ENCODE measurements at regions not wholly inside any gene's neighbourhood (a gene's known extent, or its start where the extent isn't known, plus 50 kb on each side); places are given as distances from the start of the nearest gene placed in this dataset.

GRCh38 chr1:234706931-234707330, 97.0 kb upstream of the IRF2BP2 start:
- intact Hi-C loops (cut with micrococcal nuclease), result no loop called here
- no peak overlapping the region for H3K9ac ChIP-seq (ENCODE audit: low read length)
- no peak for ATAC-seq (ENCODE audit: low read depth)
- WGBS (ENCODE audit: insufficient coverage), result no CpG with 5 or more reads among the region's 1 CpG
- H2AFZ ChIP-seq (ENCODE audit: insufficient read depth, low read depth, low read length, poor library complexity, severe bottlenecking), result no peak overlapping the region
- no peak overlapping the region for H3K27ac ChIP-seq (ENCODE audit: low read length in 2 of 2)
- no peaks in the 10 kb centered on the region for H3K4me1 ChIP-seq (ENCODE audit: control insufficient read depth in 2 of 2, insufficient read depth in 2 of 2, low read length in 2 of 2)
- H3K4me3 Mint-ChIP-seq, result no peak overlapping the region
- H3K9me3 Mint-ChIP-seq (ENCODE audit: insufficient read depth), result no peaks in the 10 kb centered on the region
- no peaks in the 10 kb centered on the region for H3K27me3 ChIP-seq (replicated peaks in 1 of 4; ENCODE audit: control extremely low read depth in 1 of 4, control insufficient read depth in 3 of 4, insufficient read depth in 4 of 4, low read length in 3 of 4)
- no peak overlapping the region for H3K27ac Mint-ChIP-seq
- no peaks in the 10 kb centered on the region for H3K36me3 ChIP-seq (replicated peaks in 1 of 2; ENCODE audit: control extremely low read depth in 1 of 2, control insufficient read depth in 1 of 2, extremely low read depth in 1 of 2, insufficient read depth in 2 of 2, low read length in 1 of 2)
- POLR2A ChIA-PET, result no interaction called here
- H3K4me3 ChIP-seq (ENCODE audit: control extremely low read depth in 1 of 5, extremely low read depth in 1 of 5, insufficient read depth in 1 of 5, low read depth in 2 of 5, low read length in 4 of 5), result no peak overlapping the region
- H3K79me2 ChIP-seq (ENCODE audit: control insufficient read depth, insufficient read depth, low read length), result no peaks in the 10 kb centered on the region
- H3K27me3 Mint-ChIP-seq, result no peaks in the 10 kb centered on the region
- H4K20me1 ChIP-seq (ENCODE audit: control insufficient read depth, insufficient read depth, low read length, poor library complexity, severe bottlenecking), result no peaks in the 10 kb centered on the region
- H3K4me2 ChIP-seq (replicated peaks; ENCODE audit: low read depth, low read length, poor library complexity, severe bottlenecking), result no peak overlapping the region
- no peak for DNase-seq
- TF ChIP-seq CTCF (IDR thresholded peaks at IDR 0.05) (no peak), EZH2 (IDR thresholded peaks at IDR 0.05; ENCODE audit: borderline replicate concordance, insufficient read depth, low read depth, low read length, poor library complexity, severe bottlenecking) (no peak)
- H3K4me1 Mint-ChIP-seq, result no peaks in the 10 kb centered on the region
- H3K9me3 ChIP-seq (ENCODE audit: control extremely low read depth in 1 of 3, control insufficient read depth in 2 of 3, insufficient read depth in 1 of 3, low read length in 2 of 3), result no peaks in the 10 kb centered on the region
- CTCF ChIA-PET, result no interaction called here

GRCh38 chr1:234706199-234706598, 96.2 kb upstream of the IRF2BP2 start:
- no peak for TF ChIP-seq EZH2 (IDR thresholded peaks at IDR 0.05; ENCODE audit: borderline replicate concordance, insufficient read depth, low read depth, low read length, poor library complexity, severe bottlenecking)
- Histone ChIP-seq H3K27me3 (replicated peaks in 1 of 4; ENCODE audit: control extremely low read depth in 1 of 4, control insufficient read depth in 3 of 4, insufficient read depth in 4 of 4, low read length in 3 of 4) (no peaks in the 10 kb centered on the region), H3K36me3 (replicated peaks in 1 of 2; ENCODE audit: control extremely low read depth in 1 of 2, control insufficient read depth in 1 of 2, extremely low read depth in 1 of 2, insufficient read depth in 2 of 2, low read length in 1 of 2) (no peaks in the 10 kb centered on the region), H3K4me1 (ENCODE audit: control insufficient read depth in 2 of 2, insufficient read depth in 2 of 2, low read length in 2 of 2) (no peaks in the 10 kb centered on the region), H4K20me1 (ENCODE audit: control insufficient read depth, insufficient read depth, low read length, poor library complexity, severe bottlenecking) (no peaks in the 10 kb centered on the region), H3K27ac (ENCODE audit: low read length in 2 of 2) (no peak overlapping the region), H3K4me2 (replicated peaks; ENCODE audit: low read depth, low read length, poor library complexity, severe bottlenecking) (no peak overlapping the region), H3K4me3 (ENCODE audit: control extremely low read depth in 1 of 5, extremely low read depth in 1 of 5, insufficient read depth in 1 of 5, low read depth in 2 of 5, low read length in 4 of 5) (no peak overlapping the region), H3K9ac (ENCODE audit: low read length) (no peak overlapping the region), H3K79me2 (ENCODE audit: control insufficient read depth, insufficient read depth, low read length) (no peaks in the 10 kb centered on the region), H3K9me3 (ENCODE audit: control extremely low read depth in 1 of 3, control insufficient read depth in 2 of 3, insufficient read depth in 1 of 3, low read length in 2 of 3) (no peaks in the 10 kb centered on the region), H2AFZ (ENCODE audit: insufficient read depth, low read depth, low read length, poor library complexity, severe bottlenecking) (no peak overlapping the region)
- H3K9me3 Mint-ChIP-seq (ENCODE audit: insufficient read depth), result no peaks in the 10 kb centered on the region
- ChIA-PET CTCF (no interaction called here), POLR2A (no interaction called here)
- no peak for DNase-seq
- no peaks in the 10 kb centered on the region for H3K4me1 Mint-ChIP-seq
- H3K4me3 Mint-ChIP-seq, result no peak overlapping the region
- WGBS (ENCODE audit: insufficient coverage), result 96% methylated on average over 3 of the region's 3 CpGs
- no peak overlapping the region for H3K27ac Mint-ChIP-seq
- H3K27me3 Mint-ChIP-seq, result no peaks in the 10 kb centered on the region
- ATAC-seq (ENCODE audit: low read depth), result no peak
- intact Hi-C loops (cut with micrococcal nuclease), result no loop called here
